Ascending aorta (tissue), 2 donors: ENCODE measurements at regions not wholly inside any gene's neighbourhood (a gene's known extent, or its start where the extent isn't known, plus 50 kb on each side); places are given as distances from the start of the nearest gene placed in this dataset.

Experiments
- DNase-seq, 2 donors: peaks; one replicate each; pipeline ENCODE4 v3.0.0-alpha.2; 2019; ENCODE audit warnings: low spot score in 2 of 2
- H3K27ac ChIP-seq, 2 donors: fragments of 200-600 bp; sonication (generic); one replicate each; pipeline ENCODE4 v1.5.1; 2016 to 2017; ENCODE audit warnings: mild to moderate bottlenecking in 1 of 2
- H3K27me3 ChIP-seq: fragments of 200-600 bp; sonication (generic); one replicate; pipeline ENCODE4 v1.5.1; 2017
- H3K36me3 ChIP-seq, 2 donors: fragments of 200-600 bp; sonication (generic); one replicate each; pipeline ENCODE4 v1.5.1; 2016
- H3K4me1 ChIP-seq, 2 donors: fragments of 200-600 bp; sonication (generic); one replicate each; pipeline ENCODE4 v1.5.1; 2016 to 2017; ENCODE audit warnings: mild to moderate bottlenecking in 1 of 2
- H3K4me3 ChIP-seq, 2 donors: fragments of 200-600 bp; sonication (generic); one replicate each; pipeline ENCODE4 v1.5.1; 2016 to 2017; ENCODE audit warnings: mild to moderate bottlenecking in 1 of 2
- H3K9me3 ChIP-seq, 2 donors: fragments of 200-600 bp; sonication (generic); one replicate each; pipeline ENCODE4 v1.5.1; 2016
- CTCF ChIP-seq, 3 experiments: fragments of 200-600 bp in 2 of 3; fragments of 450-650 bp in 1 of 3; sonication (generic) in 2 of 3; IDR thresholded peaks; one replicate each; pipeline ENCODE4 v1.5.1; 2016 to 2019; ENCODE audit warnings: antibody characterized with exemption in 3 of 3, mild to moderate bottlenecking in 1 of 3, moderate library complexity in 1 of 3
- intact Hi-C: fragments of 100-400 bp; cut with DNase I; formaldehyde crosslinking; loops from one replicate; pipeline ENCODE4 v1.15.1; 2023

- Histone ChIP-seq H3K9me3 (no peaks in the 10 kb centered on the region), H3K36me3 (no peaks in the 10 kb centered on the region), H3K27me3 (no peaks in the 10 kb centered on the region), H3K27ac (no peak overlapping the region), H3K4me1 (no peaks in the 10 kb centered on the region), H3K4me3 (no peak overlapping the region)
- intact Hi-C loops, result no loop called here
- DNase-seq, result no peak
- no peak for TF ChIP-seq CTCF (IDR thresholded peaks at IDR 0.05)
Measured at GRCh38 chr5:94081088-94081487, 339.7 kb upstream of the POU5F2 start.

GRCh38 chr5:94080390-94080789 lies 339.0 kb upstream of the POU5F2 start:
- H3K9me3 ChIP-seq, result no peaks in the 10 kb centered on the region
- no peaks in the 10 kb centered on the region for H3K36me3 ChIP-seq
- intact Hi-C loops, result no loop called here
- H3K4me3 ChIP-seq, result no peak overlapping the region
- H3K4me1 ChIP-seq, result no peaks in the 10 kb centered on the region
- no peak overlapping the region for H3K27ac ChIP-seq
- TF ChIP-seq CTCF (IDR thresholded peaks at IDR 0.05), result no peak
- no peak for DNase-seq
- no peaks in the 10 kb centered on the region for H3K27me3 ChIP-seq

- Histone ChIP-seq H3K27ac (no peak overlapping the region), H3K4me3 (no peak overlapping the region), H3K9me3 (peaks cover 0 to 12% of the 10 kb centered on the region in 2 donors), H3K27me3 (no peaks in the 10 kb centered on the region), H3K36me3 (peaks cover 0 to 6% of the 10 kb centered on the region in 2 donors), H3K4me1 (no peaks in the 10 kb centered on the region)
- intact Hi-C loops, result no loop called here
- no peak for TF ChIP-seq CTCF (IDR thresholded peaks at IDR 0.05)
- DNase-seq, result no peak
Measured at GRCh38 chr5:94072116-94072515, 330.7 kb upstream of the POU5F2 start.

- no peak for DNase-seq
- Histone ChIP-seq H3K4me1 (no peaks in the 10 kb centered on the region), H3K27ac (no peak overlapping the region), H3K36me3 (peaks cover 4 to 18% of the 10 kb centered on the region in 2 donors), H3K9me3 (peaks cover 8 to 43% of the 10 kb centered on the region in 2 donors), H3K4me3 (no peak overlapping the region), H3K27me3 (no peaks in the 10 kb centered on the region)
- no peak for TF ChIP-seq CTCF (IDR thresholded peaks at IDR 0.05)
- intact Hi-C loops, result no loop called here
Measured at GRCh38 chr5:94066437-94067207, 325.2 kb upstream of the POU5F2 start.

- Histone ChIP-seq H3K9me3 (peaks cover 8 to 43% of the 10 kb centered on the region in 2 donors), H3K4me1 (no peaks in the 10 kb centered on the region), H3K36me3 (peaks cover 4 to 18% of the 10 kb centered on the region in 2 donors), H3K27ac (no peak overlapping the region), H3K4me3 (no peak overlapping the region), H3K27me3 (no peaks in the 10 kb centered on the region)
- intact Hi-C loops, result no loop called here
- no peak for TF ChIP-seq CTCF (IDR thresholded peaks at IDR 0.05)
- DNase-seq, result no peak
Measured at GRCh38 chr5:94064025-94064424, 322.6 kb upstream of the POU5F2 start.
